Neural progenitor cell (in vitro differentiated cells): ENCODE measurements at regions not wholly inside any gene's neighbourhood (a gene's known extent, or its start where the extent isn't known, plus 50 kb on each side); places are given as distances from the start of the nearest gene placed in this dataset. TPM values are rescaled to one million over a fixed set of nuclear protein-coding genes. Genes with fewer than 3 reads are reported as not detected.

Experiments
- DNase-seq: peaks from one replicate; pipeline ENCODE4 v3.0.0-alpha.2; 2016; ENCODE audit warnings: low spot score
- H2AFZ ChIP-seq: fragments of 200-600 bp; sonication (generic); replicated peaks from 2 replicates; pipeline ENCODE4 v1.6.1; 2016; ENCODE audit warnings: antibody characterized with exemption
- H3F3A ChIP-seq: fragments of 200-600 bp; sonication (generic); 2 replicates; pipeline ENCODE4 v1.6.1; 2016; ENCODE audit warnings: antibody characterized with exemption, low read depth
- H3K27ac ChIP-seq: fragments of 200-600 bp; sonication (generic); 2 replicates; pipeline ENCODE4 v1.5.1; 2016; ENCODE audit warnings: mild to moderate bottlenecking
- H3K27me3 ChIP-seq: fragments of 200-600 bp; sonication (generic); 2 replicates; pipeline ENCODE4 v1.6.1; 2016; ENCODE audit warnings: mild to moderate bottlenecking, moderate library complexity
- H3K36me3 ChIP-seq: fragments of 200-600 bp; sonication (generic); 2 replicates; pipeline ENCODE4 v1.5.1; 2016
- H3K4me1 ChIP-seq: fragments of 200-600 bp; sonication (generic); 2 replicates; pipeline ENCODE4 v1.6.1; 2016; ENCODE audit warnings: mixed run types
- H3K4me2 ChIP-seq: fragments of 200-600 bp; sonication (generic); 2 replicates; pipeline ENCODE4 v1.6.1; 2016
- H3K4me3 ChIP-seq: fragments of 200-600 bp; sonication (generic); 2 replicates; pipeline ENCODE4 v1.5.1; 2016
- H3K79me2 ChIP-seq: fragments of 200-600 bp; sonication (generic); 2 replicates; pipeline ENCODE4 v1.6.1; 2016; ENCODE audit warnings: low read depth
- H3K9ac ChIP-seq: fragments of 200-600 bp; sonication (generic); 2 replicates; pipeline ENCODE4 v1.6.1; 2016
- H3K9me3 ChIP-seq: fragments of 200-600 bp; sonication (generic); 2 replicates; pipeline ENCODE4 v1.5.1; 2016; ENCODE audit warnings: low read depth
- H4K20me1 ChIP-seq: fragments of 200-600 bp; sonication (generic); 2 replicates; pipeline ENCODE4 v1.6.1; 2016; ENCODE audit warnings: low read depth
- H3K27ac Mint-ChIP-seq: 3 replicates; pipeline ENCODE4 v1.8.0; 2021; ENCODE audit warnings: mixed read lengths
- H3K27me3 Mint-ChIP-seq: 2 replicates; pipeline ENCODE4 v1.8.0; 2022; ENCODE audit warnings: low read depth, mild to moderate bottlenecking, inconsistent platforms, moderate library complexity, mixed read lengths; ENCODE audit not compliant: insufficient read depth
- H3K36me3 Mint-ChIP-seq: 3 replicates; pipeline ENCODE4 v1.8.0; 2021; ENCODE audit warnings: mixed read lengths
- H3K4me1 Mint-ChIP-seq: 3 replicates; pipeline ENCODE4 v1.8.0; 2021; ENCODE audit warnings: mixed read lengths
- H3K4me3 Mint-ChIP-seq: 3 replicates; pipeline ENCODE4 v1.8.0; 2021; ENCODE audit warnings: mild to moderate bottlenecking, moderate library complexity, mixed read lengths
- H3K9me3 Mint-ChIP-seq: 3 replicates; pipeline ENCODE4 v1.8.0; 2020; ENCODE audit warnings: mixed read lengths
- EZH2 ChIP-seq: fragments of 200-600 bp; sonication (generic); IDR thresholded peaks from 2 replicates; pipeline ENCODE4 v1.6.1; 2017; ENCODE audit warnings: antibody characterized with exemption, mild to moderate bottlenecking, moderate library complexity
- EZH2phosphoT487 ChIP-seq: fragments of 200-600 bp; sonication (generic); IDR thresholded peaks from 2 replicates; pipeline ENCODE4 v1.6.1; 2017; ENCODE audit warnings: antibody characterized with exemption
- small RNA-seq: library from RNA; depleted of rRNA; stranded (forward); fragments of <200 nt; gene quantifications from one replicate; pipeline ENCODE3, GENCODE V24; 2015
- TF ChIP-seq, protein P1 (sequence below): fragments of 200-600 bp; sonication (generic); IDR thresholded peaks from 2 replicates; pipeline ENCODE4 v1.5.1; 2017; ENCODE audit warnings: antibody characterized with exemption, mild to moderate bottlenecking

DNA sequence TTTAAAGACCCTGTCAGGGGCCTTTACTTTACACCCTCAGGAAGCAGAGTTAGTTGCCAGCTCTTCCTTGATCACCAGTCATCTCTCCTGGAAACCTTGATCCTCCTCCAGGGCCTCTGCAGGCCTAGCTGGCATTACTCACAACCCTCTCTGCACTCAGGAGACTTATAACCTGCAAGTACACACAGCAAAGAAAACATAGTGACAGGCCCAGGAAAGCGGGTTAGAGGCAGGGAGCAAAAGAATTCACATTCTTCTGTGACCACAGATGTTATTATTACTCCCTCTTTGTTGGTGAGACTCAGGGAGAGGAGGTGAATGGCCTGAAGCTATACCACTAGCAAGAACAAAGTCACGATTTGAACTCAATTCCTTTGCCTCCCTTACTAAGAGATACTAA lies 87.4 kb downstream of the OR11H12 start:
- no peak overlapping the region for H3K4me3 Mint-ChIP-seq
- H3K27ac Mint-ChIP-seq = no peak overlapping the region
- Histone ChIP-seq H4K20me1 (no peaks in the 10 kb centered on the region), H2AFZ (no peak overlapping the region), H3K4me2 (no peak overlapping the region), H3K9me3 (peaks cover 38% of the 10 kb centered on the region), H3K79me2 (no peaks in the 10 kb centered on the region), H3K9ac (no peak overlapping the region), H3K36me3 (no peaks in the 10 kb centered on the region), H3K4me1 (no peaks in the 10 kb centered on the region), H3K27me3 (no peaks in the 10 kb centered on the region), H3F3A (no peaks in the 10 kb centered on the region), H3K27ac (no peak overlapping the region), H3K4me3 (no peak overlapping the region)
- peaks cover 82% of the 10 kb centered on the region for H3K9me3 Mint-ChIP-seq
- H3K36me3 Mint-ChIP-seq = no peaks in the 10 kb centered on the region
- H3K4me1 Mint-ChIP-seq = no peaks in the 10 kb centered on the region
- DNase-seq = no peak
- TF ChIP-seq EZH2phosphoT487 = no peak
- no peak for TF ChIP-seq EZH2
- TF ChIP-seq, protein P1, sequence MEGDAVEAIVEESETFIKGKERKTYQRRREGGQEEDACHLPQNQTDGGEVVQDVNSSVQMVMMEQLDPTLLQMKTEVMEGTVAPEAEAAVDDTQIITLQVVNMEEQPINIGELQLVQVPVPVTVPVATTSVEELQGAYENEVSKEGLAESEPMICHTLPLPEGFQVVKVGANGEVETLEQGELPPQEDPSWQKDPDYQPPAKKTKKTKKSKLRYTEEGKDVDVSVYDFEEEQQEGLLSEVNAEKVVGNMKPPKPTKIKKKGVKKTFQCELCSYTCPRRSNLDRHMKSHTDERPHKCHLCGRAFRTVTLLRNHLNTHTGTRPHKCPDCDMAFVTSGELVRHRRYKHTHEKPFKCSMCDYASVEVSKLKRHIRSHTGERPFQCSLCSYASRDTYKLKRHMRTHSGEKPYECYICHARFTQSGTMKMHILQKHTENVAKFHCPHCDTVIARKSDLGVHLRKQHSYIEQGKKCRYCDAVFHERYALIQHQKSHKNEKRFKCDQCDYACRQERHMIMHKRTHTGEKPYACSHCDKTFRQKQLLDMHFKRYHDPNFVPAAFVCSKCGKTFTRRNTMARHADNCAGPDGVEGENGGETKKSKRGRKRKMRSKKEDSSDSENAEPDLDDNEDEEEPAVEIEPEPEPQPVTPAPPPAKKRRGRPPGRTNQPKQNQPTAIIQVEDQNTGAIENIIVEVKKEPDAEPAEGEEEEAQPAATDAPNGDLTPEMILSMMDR = no peak
- peaks cover 6% of the 10 kb centered on the region for H3K27me3 Mint-ChIP-seq

Small RNA genes in the stretch of these regions (small RNA-seq; reads per million reads assigned to genes)
- gene CR383656.3 = not detected
